ENCODE measurements at regions not wholly inside any gene's neighbourhood (a gene's known extent, or its start where the extent isn't known, plus 50 kb on each side); places are given as distances from the start of the nearest gene placed in this dataset.

GRCh38 chr7:106182904-106183303 is 70.8 kb upstream of the SYPL1 start:
- no TSS peak for BruUV-seq (replicated peaks)
- RAD21 ChIA-PET (ENCODE audit: low non-redundant PET in 1 of 2, low total read pairs in 2 of 2, uncharacterized antibody in 2 of 2, unreplicated experiment in 2 of 2): no interaction called here
- Histone ChIP-seq H4K20me1 (ENCODE audit: insufficient read depth) (no peaks in the 10 kb centered on the region), H3K4me3 (replicated peaks in 1 of 2; ENCODE audit: low read depth in 1 of 2, low read length in 2 of 2) (no peak overlapping the region), H2AFZ (ENCODE audit: low read depth, low read length, poor library complexity, severe bottlenecking) (no peak overlapping the region), H3K4me2 (ENCODE audit: low read length) (no peak overlapping the region), H3K4me1 (ENCODE audit: control insufficient read depth in 1 of 2, insufficient read depth in 2 of 2, low read length in 2 of 2) (no peaks in the 10 kb centered on the region), H3K9ac (ENCODE audit: low read length) (no peak overlapping the region), H3K9me2 (ENCODE audit: insufficient read depth) (no peaks in the 10 kb centered on the region), H3K36me3 (ENCODE audit: control insufficient read depth in 1 of 2, insufficient read depth in 2 of 2, low read length in 2 of 2) (no peaks in the 10 kb centered on the region), H3K9me3 (ENCODE audit: control insufficient read depth in 1 of 2, insufficient read depth in 1 of 2, low read depth in 1 of 2, low read length in 2 of 2) (no peaks in the 10 kb centered on the region), H3K79me2 (ENCODE audit: insufficient read depth, low read length) (no peaks in the 10 kb centered on the region), H3K27me3 (ENCODE audit: insufficient read depth, low read length) (no peaks in the 10 kb centered on the region), H3K27ac (ENCODE audit: low read depth, low read length) (no peak overlapping the region)
- POLR2A ChIA-PET: no interaction called here
- CTCF ChIA-PET: no interaction called here
- ATAC-seq: no peak
- intact Hi-C loops (cut with micrococcal nuclease): no loop called here
- DNase-seq (ENCODE audit: low read depth, low spot score): no peak
- TF ChIP-seq SRF (IDR thresholded peaks at IDR 0.05; ENCODE audit: low read depth): no peak
- no peak for TF ChIP-seq RAD21 (IDR thresholded peaks at IDR 0.05; ENCODE audit: low read depth)
- no peak for TF ChIP-seq ELF1 (IDR thresholded peaks at IDR 0.05; ENCODE audit: borderline replicate concordance, low read depth)
- TF ChIP-seq YY1 (IDR thresholded peaks at IDR 0.05; ENCODE audit: extremely low read depth, insufficient replicate concordance, low read depth, low read length): no peak
- TF ChIP-seq MAX (IDR thresholded peaks at IDR 0.05): no peak
- no peak for TF ChIP-seq EZH2 (IDR thresholded peaks at IDR 0.05)
- no peak for TF ChIP-seq JUND (IDR thresholded peaks at IDR 0.05)
- TF ChIP-seq EGR1 (IDR thresholded peaks at IDR 0.05; ENCODE audit: low read depth): no peak
- TF ChIP-seq SIN3A (IDR thresholded peaks at IDR 0.05; ENCODE audit: low read depth): no peak
- no peak for TF ChIP-seq POLR2AphosphoS5 (IDR thresholded peaks at IDR 0.05; ENCODE audit: low read depth, low read length)
- TF ChIP-seq ZNF274 (IDR thresholded peaks at IDR 0.05; ENCODE audit: low read depth, low read length): no peak
- TF ChIP-seq, protein P1, sequence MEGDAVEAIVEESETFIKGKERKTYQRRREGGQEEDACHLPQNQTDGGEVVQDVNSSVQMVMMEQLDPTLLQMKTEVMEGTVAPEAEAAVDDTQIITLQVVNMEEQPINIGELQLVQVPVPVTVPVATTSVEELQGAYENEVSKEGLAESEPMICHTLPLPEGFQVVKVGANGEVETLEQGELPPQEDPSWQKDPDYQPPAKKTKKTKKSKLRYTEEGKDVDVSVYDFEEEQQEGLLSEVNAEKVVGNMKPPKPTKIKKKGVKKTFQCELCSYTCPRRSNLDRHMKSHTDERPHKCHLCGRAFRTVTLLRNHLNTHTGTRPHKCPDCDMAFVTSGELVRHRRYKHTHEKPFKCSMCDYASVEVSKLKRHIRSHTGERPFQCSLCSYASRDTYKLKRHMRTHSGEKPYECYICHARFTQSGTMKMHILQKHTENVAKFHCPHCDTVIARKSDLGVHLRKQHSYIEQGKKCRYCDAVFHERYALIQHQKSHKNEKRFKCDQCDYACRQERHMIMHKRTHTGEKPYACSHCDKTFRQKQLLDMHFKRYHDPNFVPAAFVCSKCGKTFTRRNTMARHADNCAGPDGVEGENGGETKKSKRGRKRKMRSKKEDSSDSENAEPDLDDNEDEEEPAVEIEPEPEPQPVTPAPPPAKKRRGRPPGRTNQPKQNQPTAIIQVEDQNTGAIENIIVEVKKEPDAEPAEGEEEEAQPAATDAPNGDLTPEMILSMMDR (IDR thresholded peaks at IDR 0.05 in 2 of 3, conservative IDR thresholded peaks at IDR 0.05 in 1 of 3; ENCODE audit: borderline replicate concordance in 1 of 3, insufficient read depth in 1 of 3, low read depth in 2 of 3, low read length in 2 of 3): no peak
- TF ChIP-seq, protein P2, sequence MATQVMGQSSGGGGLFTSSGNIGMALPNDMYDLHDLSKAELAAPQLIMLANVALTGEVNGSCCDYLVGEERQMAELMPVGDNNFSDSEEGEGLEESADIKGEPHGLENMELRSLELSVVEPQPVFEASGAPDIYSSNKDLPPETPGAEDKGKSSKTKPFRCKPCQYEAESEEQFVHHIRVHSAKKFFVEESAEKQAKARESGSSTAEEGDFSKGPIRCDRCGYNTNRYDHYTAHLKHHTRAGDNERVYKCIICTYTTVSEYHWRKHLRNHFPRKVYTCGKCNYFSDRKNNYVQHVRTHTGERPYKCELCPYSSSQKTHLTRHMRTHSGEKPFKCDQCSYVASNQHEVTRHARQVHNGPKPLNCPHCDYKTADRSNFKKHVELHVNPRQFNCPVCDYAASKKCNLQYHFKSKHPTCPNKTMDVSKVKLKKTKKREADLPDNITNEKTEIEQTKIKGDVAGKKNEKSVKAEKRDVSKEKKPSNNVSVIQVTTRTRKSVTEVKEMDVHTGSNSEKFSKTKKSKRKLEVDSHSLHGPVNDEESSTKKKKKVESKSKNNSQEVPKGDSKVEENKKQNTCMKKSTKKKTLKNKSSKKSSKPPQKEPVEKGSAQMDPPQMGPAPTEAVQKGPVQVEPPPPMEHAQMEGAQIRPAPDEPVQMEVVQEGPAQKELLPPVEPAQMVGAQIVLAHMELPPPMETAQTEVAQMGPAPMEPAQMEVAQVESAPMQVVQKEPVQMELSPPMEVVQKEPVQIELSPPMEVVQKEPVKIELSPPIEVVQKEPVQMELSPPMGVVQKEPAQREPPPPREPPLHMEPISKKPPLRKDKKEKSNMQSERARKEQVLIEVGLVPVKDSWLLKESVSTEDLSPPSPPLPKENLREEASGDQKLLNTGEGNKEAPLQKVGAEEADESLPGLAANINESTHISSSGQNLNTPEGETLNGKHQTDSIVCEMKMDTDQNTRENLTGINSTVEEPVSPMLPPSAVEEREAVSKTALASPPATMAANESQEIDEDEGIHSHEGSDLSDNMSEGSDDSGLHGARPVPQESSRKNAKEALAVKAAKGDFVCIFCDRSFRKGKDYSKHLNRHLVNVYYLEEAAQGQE (IDR thresholded peaks at IDR 0.05; ENCODE audit: low read depth): no peak
- no peak for TF ChIP-seq CEBPB (IDR thresholded peaks at IDR 0.05; ENCODE audit: low read depth)
- no peak for TF ChIP-seq TCF7L2 (IDR thresholded peaks at IDR 0.05; ENCODE audit: borderline replicate concordance, extremely low read depth, insufficient read depth, insufficient read length)
- no peak for TF ChIP-seq POLR2A (IDR thresholded peaks at IDR 0.05; ENCODE audit: borderline replicate concordance, extremely low read depth, insufficient read depth, insufficient read length)
- TF ChIP-seq, protein P3, sequence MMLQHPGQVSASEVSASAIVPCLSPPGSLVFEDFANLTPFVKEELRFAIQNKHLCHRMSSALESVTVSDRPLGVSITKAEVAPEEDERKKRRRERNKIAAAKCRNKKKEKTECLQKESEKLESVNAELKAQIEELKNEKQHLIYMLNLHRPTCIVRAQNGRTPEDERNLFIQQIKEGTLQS (IDR thresholded peaks at IDR 0.05): no peak
- TF ChIP-seq EZH2phosphoT487 (IDR thresholded peaks at IDR 0.05; ENCODE audit: borderline replicate concordance): no peak

All from HCT116 (cell line).